ENCODE measurements at regions not wholly inside any gene's neighbourhood (a gene's known extent, or its start where the extent isn't known, plus 50 kb on each side); places are given as distances from the start of the nearest gene placed in this dataset.

DNA sequence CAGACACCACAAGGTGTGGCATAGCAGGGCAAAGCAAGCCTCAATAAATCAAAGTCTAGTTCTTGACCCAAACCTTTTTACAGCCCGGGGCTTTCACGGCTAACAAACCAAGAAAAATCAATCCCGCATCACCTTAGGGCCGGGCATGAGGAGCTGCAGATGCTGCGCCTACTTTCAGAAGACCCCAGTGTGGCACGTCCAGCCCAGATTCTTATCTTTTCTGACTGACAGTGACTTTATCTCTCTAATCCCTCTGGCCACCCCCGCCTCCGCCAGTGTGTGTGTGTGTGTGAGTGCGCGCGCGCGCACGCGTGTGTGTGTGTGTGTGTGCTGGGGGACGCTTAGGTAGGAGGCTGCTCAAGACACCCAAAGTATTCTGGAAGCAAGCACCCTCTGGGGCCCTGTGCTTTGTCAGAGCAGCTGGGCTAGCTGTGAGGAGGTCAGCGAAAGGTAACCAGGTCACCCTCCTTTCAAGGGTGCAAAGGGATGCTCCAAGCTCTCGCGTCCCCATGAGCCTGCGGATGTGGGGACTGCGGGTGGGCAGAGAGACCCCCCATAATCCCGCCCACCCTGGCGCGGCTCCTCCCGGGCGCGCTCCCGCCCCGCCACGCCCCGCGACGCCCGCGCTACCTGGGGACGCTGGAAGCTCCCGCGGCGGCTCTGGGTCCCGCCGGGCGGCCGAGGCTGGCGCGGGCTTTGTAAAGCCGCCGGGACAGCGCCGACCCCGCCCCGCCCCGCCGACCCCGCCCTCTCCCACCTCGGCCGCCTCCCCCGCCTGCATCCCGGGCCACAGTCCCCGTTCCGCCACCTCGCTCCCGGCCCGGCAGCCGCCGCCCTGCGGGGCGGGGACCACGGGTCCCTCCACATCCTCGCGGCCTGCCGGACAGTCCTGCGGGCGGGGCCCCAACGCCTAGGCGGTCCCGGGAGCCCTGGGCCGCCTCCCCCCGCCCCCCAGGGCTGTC is 57.1 kb upstream of the RHOBTB1 start:
- peak; percentile 16 for DNase-seq (ENCODE audit: low spot score)

GRCh38 chr10:60998932-60999331 is 54.9 kb upstream of the RHOBTB1 start:
- no peak for DNase-seq (ENCODE audit: low spot score)

DNA sequence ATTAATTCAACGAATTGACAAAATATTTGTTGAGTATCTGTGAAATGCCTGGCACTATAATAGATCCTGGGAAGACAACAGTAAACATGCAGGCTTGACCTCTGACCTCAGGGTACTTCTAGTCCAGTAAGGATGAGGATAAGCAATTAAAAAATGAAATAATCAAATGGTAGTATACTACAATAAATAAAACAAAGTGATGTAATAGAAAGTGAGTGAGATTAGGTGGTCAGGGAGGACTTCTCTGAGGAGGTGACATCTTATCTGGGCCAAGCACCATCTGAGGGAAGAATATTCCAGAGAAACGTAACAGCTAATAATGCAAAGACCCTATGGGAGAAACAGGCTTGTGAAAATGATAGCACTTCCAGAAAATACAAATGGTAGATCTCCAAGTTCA is 50.1 kb upstream of the RHOBTB1 start:
- DNase-seq (ENCODE audit: low spot score): no peak

Data from A172 (cell line).